HCT116 (cell line): ENCODE measurements at regions not wholly inside any gene's neighbourhood (a gene's known extent, or its start where the extent isn't known, plus 50 kb on each side); places are given as distances from the start of the nearest gene placed in this dataset.

Source experiments
- ATAC-seq: fragments of 200-7000 bp; cut with Tn5 transposase; 2 replicates; pipeline ENCODE4 v1.9.1; 2020; ENCODE audit warnings: mild to moderate bottlenecking, moderate library complexity
- BruUV-seq: library from RNA; stranded (reverse); fragments of 400-500 nt; replicated peaks from 2 replicates; lab custom pipeline; 2021; lab: Mats Ljungman, UMichigan
- CTCF ChIA-PET: fragments of 300-600 bp; sonication (Branson Sonifier 250); formaldehyde crosslinking; loops from one replicate; lab custom pipeline; 2021; ENCODE audit warnings: antibody characterized with exemption; lab: Charles Lee
- POLR2A ChIA-PET: fragments of 300-600, 350-600 bp; sonication (Branson Sonifier 250); formaldehyde crosslinking; loops from one replicate; lab custom pipeline; 2021; ENCODE audit warnings: antibody characterized with exemption; lab: Charles Lee
- RAD21 ChIA-PET, 2 experiments: fragments of 300-600 bp; sonication (Branson Sonifier 250); formaldehyde crosslinking; loops; one replicate each; lab custom pipeline; 2023; ENCODE audit warnings: low total read pairs in 2 of 2; ENCODE audit not compliant: uncharacterized antibody in 2 of 2, unreplicated experiment in 2 of 2, low non-redundant PET in 1 of 2; lab: Charles Lee
- DNase-seq: peaks from one replicate; pipeline ENCODE4 v3.0.0-alpha.2; 2010; ENCODE audit warnings: low read depth, low spot score
- H2AFZ ChIP-seq: fragments of 200-600 bp; shearing (Covaris generic), sonication (generic); 2 replicates; pipeline ENCODE4 v1.6.1; 2017; ENCODE audit warnings: low read depth, mixed run types, mixed read lengths, antibody characterized with exemption, low read length; ENCODE audit not compliant: poor library complexity, severe bottlenecking
- H3K27ac ChIP-seq: 2 replicates; pipeline ENCODE4 v1.5.1; 2012; ENCODE audit warnings: low read depth, low read length
- H3K27me3 ChIP-seq: fragments of 200-600 bp; sonication (generic); 2 replicates; pipeline ENCODE4 v1.6.1; 2016; ENCODE audit warnings: mixed run types, low read length, mixed read lengths; ENCODE audit not compliant: insufficient read depth
- H3K36me3 ChIP-seq, 2 experiments: fragments of 200-500 bp in 1 of 2; fragments of 200-600 bp in 1 of 2; sonication (Bioruptor generic) in 1 of 2; sonication (generic) in 1 of 2; 2 replicates each; pipeline versions ENCODE4 v1.5.1 to v1.6.1; 2014 to 2016; ENCODE audit warnings: low read length in 2 of 2, inconsistent platforms in 1 of 2, mixed read lengths in 1 of 2, mixed run types in 1 of 2; ENCODE audit not compliant: insufficient read depth in 2 of 2, control insufficient read depth in 1 of 2
- H3K4me1 ChIP-seq, 2 experiments: fragments of 200-600 bp in 1 of 2; sonication (generic) in 1 of 2; 2 replicates each; pipeline versions ENCODE4 v1.5.1 to v1.6.1; 2012 to 2017; ENCODE audit warnings: low read length in 2 of 2, inconsistent platforms in 1 of 2, mild to moderate bottlenecking in 1 of 2, mixed read lengths in 1 of 2, mixed run types in 1 of 2, moderate library complexity in 1 of 2; ENCODE audit not compliant: insufficient read depth in 2 of 2, control insufficient read depth in 1 of 2
- H3K4me2 ChIP-seq: fragments of 200-600 bp; sonication (generic); 2 replicates; pipeline ENCODE4 v1.6.1; 2017; ENCODE audit warnings: mixed run types, low read length, mixed read lengths
- H3K4me3 ChIP-seq, 2 experiments: fragments of 200-600 bp in 1 of 2; sonication (generic) in 1 of 2; replicated peaks in 1 of 2; 2 replicates each; pipeline ENCODE4 v1.5.1; 2011 to 2016; ENCODE audit warnings: low read length in 2 of 2, control low read depth in 1 of 2, low read depth in 1 of 2, mild to moderate bottlenecking in 1 of 2, mixed read lengths in 1 of 2, mixed run types in 1 of 2
- H3K79me2 ChIP-seq: fragments of 200-600 bp; sonication (generic); 2 replicates; pipeline ENCODE4 v1.6.1; 2017; ENCODE audit warnings: mild to moderate bottlenecking, mixed run types, low read length, moderate library complexity, mixed read lengths; ENCODE audit not compliant: insufficient read depth
- H3K9ac ChIP-seq: fragments of 200-600 bp; sonication (generic); 2 replicates; pipeline ENCODE4 v1.6.1; 2016; ENCODE audit warnings: low read length, mixed read lengths
- H3K9me2 ChIP-seq: fragments of 200-600 bp; sonication (generic), shearing (Covaris generic); 2 replicates; pipeline ENCODE4 v1.6.1; 2017; ENCODE audit warnings: mixed run types, mild to moderate bottlenecking, moderate library complexity; ENCODE audit not compliant: insufficient read depth
- H3K9me3 ChIP-seq, 2 experiments: fragments of 200-500 bp in 1 of 2; fragments of 200-600 bp in 1 of 2; sonication (Bioruptor generic) in 1 of 2; sonication (generic) in 1 of 2; 2 replicates each; pipeline ENCODE4 v1.6.1; 2014 to 2017; ENCODE audit warnings: low read length in 2 of 2, mixed read lengths in 2 of 2, inconsistent platforms in 1 of 2, low read depth in 1 of 2, mild to moderate bottlenecking in 1 of 2, mixed run types in 1 of 2, moderate library complexity in 1 of 2; ENCODE audit not compliant: control insufficient read depth in 1 of 2, insufficient read depth in 1 of 2
- H4K20me1 ChIP-seq: fragments of 200-600 bp; sonication (generic), shearing (Covaris generic); 2 replicates; pipeline ENCODE4 v1.6.1; 2017; ENCODE audit warnings: mixed run types, mild to moderate bottlenecking, moderate library complexity; ENCODE audit not compliant: insufficient read depth
- CBX3 ChIP-seq: IDR thresholded peaks from 2 replicates; pipeline ENCODE4 v1.6.1; 2012; ENCODE audit warnings: low read depth
- CEBPB ChIP-seq: IDR thresholded peaks from 2 replicates; pipeline ENCODE4 v1.6.1; 2012; ENCODE audit warnings: low read depth
- EGR1 ChIP-seq: IDR thresholded peaks from 2 replicates; pipeline ENCODE4 v1.6.1; 2012; ENCODE audit warnings: low read depth
- ELF1 ChIP-seq: IDR thresholded peaks from 2 replicates; pipeline ENCODE4 v1.6.1; 2012; ENCODE audit warnings: low read depth, borderline replicate concordance
- EZH2 ChIP-seq: fragments of 200-600 bp; sonication (generic); IDR thresholded peaks from 2 replicates; pipeline ENCODE4 v1.6.1; 2017; ENCODE audit warnings: antibody characterized with exemption, mixed run types
- EZH2phosphoT487 ChIP-seq: fragments of 200-600 bp; IDR thresholded peaks from 2 replicates; pipeline ENCODE4 v1.6.1; 2018; ENCODE audit warnings: antibody characterized with exemption, borderline replicate concordance
- POLR2A ChIP-seq: IDR thresholded peaks from 2 replicates; pipeline ENCODE4 v1.7.0; 2011; ENCODE audit warnings: borderline replicate concordance; ENCODE audit not compliant: insufficient read depth, insufficient read length; ENCODE audit errors: extremely low read depth
- POLR2AphosphoS5 ChIP-seq: IDR thresholded peaks from 2 replicates; pipeline ENCODE4 v1.6.1; 2011; ENCODE audit warnings: mild to moderate bottlenecking, low read depth, low read length, moderate library complexity
- SIN3A ChIP-seq: IDR thresholded peaks from 2 replicates; pipeline ENCODE4 v1.6.1; 2012; ENCODE audit warnings: low read depth
- SP1 ChIP-seq: IDR thresholded peaks from 2 replicates; pipeline ENCODE4 v1.6.1; 2012; ENCODE audit warnings: low read depth
- SRF ChIP-seq: IDR thresholded peaks from 2 replicates; pipeline ENCODE4 v1.6.1; 2012; ENCODE audit warnings: low read depth
- TCF7L2 ChIP-seq: IDR thresholded peaks from 2 replicates; pipeline ENCODE4 v1.7.0; 2011; ENCODE audit warnings: borderline replicate concordance, inconsistent platforms; ENCODE audit not compliant: insufficient read depth, insufficient read length; ENCODE audit errors: extremely low read depth
- YY1 ChIP-seq: IDR thresholded peaks from 2 replicates; pipeline ENCODE4 v1.6.1; 2011; ENCODE audit warnings: low read length, low read depth, moderate library complexity, mild to moderate bottlenecking; ENCODE audit not compliant: insufficient replicate concordance; ENCODE audit errors: extremely low read depth
- ZFX ChIP-seq: fragments of 450-650 bp; IDR thresholded peaks from 2 replicates; pipeline ENCODE4 v1.6.1; 2017
- ZNF274 ChIP-seq: fragments of 200-500 bp; sonication (Bioruptor generic); IDR thresholded peaks from 2 replicates; pipeline ENCODE4 v1.6.1; 2014; ENCODE audit warnings: mild to moderate bottlenecking, low read depth, low read length, inconsistent platforms
- intact Hi-C: fragments of 100-400 bp; cut with micrococcal nuclease; formaldehyde crosslinking; loops from 2 replicates; pipeline ENCODE4 v1.10.0; 2022
- TF ChIP-seq, protein P1 (sequence below): IDR thresholded peaks from 2 replicates; pipeline ENCODE4 v1.6.1; 2012
- TF ChIP-seq, protein P2 (sequence below): IDR thresholded peaks from 2 replicates; pipeline ENCODE4 v1.6.1; 2011; ENCODE audit warnings: mild to moderate bottlenecking, low read length, moderate library complexity; ENCODE audit not compliant: insufficient replicate concordance; ENCODE audit errors: extremely low read depth

DNA sequence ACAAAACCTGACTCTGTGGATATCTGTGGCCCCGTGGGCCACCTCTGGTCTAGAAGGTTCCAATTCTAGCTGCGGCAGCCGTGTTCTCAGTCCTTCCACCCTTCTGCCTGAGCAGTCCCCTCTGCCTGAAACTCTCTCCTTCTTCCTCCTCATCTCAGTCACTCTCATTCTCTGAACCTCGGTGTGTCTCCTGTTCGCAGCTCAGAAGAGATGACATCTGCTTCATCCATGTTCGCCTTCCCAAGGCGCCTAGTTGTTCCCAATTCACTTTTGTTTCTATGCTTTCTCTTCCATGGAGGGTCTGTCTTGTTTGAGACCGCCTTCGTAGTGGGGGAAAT lies 95.5 kb downstream of the CEBPB start:
- no peaks in the 10 kb centered on the region for H3K79me2 ChIP-seq
- ATAC-seq, result no peak
- RAD21 ChIA-PET, result interaction anchor here in 1 of 2 experiments (0.6 kb wide), 1 partner anchor 24 kb away, joined by 5 read pairs; no protein-coding TSS in a partner anchor
- H3K27ac ChIP-seq, result peak overlapping the region; percentile 91
- H3K36me3 ChIP-seq, result no peaks in the 10 kb centered on the region
- H3K9ac ChIP-seq, result peak overlapping the region; percentile 58
- TSS peak; percentile 93 for BruUV-seq
- intact Hi-C loops, result no loop called here
- H2AFZ ChIP-seq, result peak overlapping the region; percentile 67
- no peaks in the 10 kb centered on the region for H3K9me3 ChIP-seq
- peaks cover 49 to 68% of the 10 kb centered on the region in 2 experiments for H3K4me1 ChIP-seq
- H4K20me1 ChIP-seq, result no peaks in the 10 kb centered on the region
- peak overlapping the region; percentile 76 for H3K4me2 ChIP-seq
- no peaks in the 10 kb centered on the region for H3K9me2 ChIP-seq
- no peaks in the 10 kb centered on the region for H3K27me3 ChIP-seq
- H3K4me3 ChIP-seq, result peak overlapping the region in 1 of 2 experiments; percentile 34; a peak in 2 of 4 replicates
- CTCF ChIA-PET, result no interaction called here
- POLR2A ChIA-PET, result interaction anchor here (2.1 to 2.6 kb wide), 2 partner anchors 19 to 95 kb away, joined by 8 to 9 read pairs; partner anchors contain the start of gene CEBPB
- no peak for DNase-seq
- no peak for TF ChIP-seq EZH2phosphoT487
- no peak for TF ChIP-seq SIN3A
- TF ChIP-seq ELF1, result no peak
- TF ChIP-seq, protein P1, sequence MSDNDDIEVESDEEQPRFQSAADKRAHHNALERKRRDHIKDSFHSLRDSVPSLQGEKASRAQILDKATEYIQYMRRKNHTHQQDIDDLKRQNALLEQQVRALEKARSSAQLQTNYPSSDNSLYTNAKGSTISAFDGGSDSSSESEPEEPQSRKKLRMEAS, result no peak
- TF ChIP-seq POLR2AphosphoS5, result no peak
- no peak for TF ChIP-seq ZNF274
- TF ChIP-seq SRF, result no peak
- TF ChIP-seq CEBPB, result no peak
- no peak for TF ChIP-seq CBX3
- TF ChIP-seq POLR2A, result no peak
- no peak for TF ChIP-seq ZFX
- TF ChIP-seq EGR1, result no peak
- TF ChIP-seq TCF7L2, result no peak

DNA sequence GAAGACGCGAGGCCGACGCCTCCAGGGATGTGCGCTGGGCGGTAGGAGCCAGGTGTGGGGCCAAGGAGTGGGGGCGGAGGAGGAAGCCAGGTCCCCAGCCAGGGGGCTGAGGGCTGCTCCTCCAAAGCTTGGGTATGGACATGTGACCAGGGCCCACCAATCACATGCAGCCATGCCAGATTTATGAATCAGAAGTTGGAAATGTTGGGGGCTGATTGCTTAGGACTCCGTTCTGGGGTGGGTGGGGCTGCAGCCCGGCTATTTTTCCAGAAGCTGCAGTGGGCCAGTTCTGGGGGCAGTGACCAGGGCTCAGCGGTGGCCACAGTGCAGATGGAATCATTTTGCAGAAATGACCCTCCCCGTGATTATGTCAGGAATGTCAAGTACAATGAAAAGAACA lies 96.0 kb downstream of the CEBPB start:
- H3K79me2 ChIP-seq, result no peaks in the 10 kb centered on the region
- intact Hi-C loops, result no loop called here
- H4K20me1 ChIP-seq, result no peaks in the 10 kb centered on the region
- CTCF ChIA-PET, result no interaction called here
- no peaks in the 10 kb centered on the region for H3K27me3 ChIP-seq
- H3K9me2 ChIP-seq, result no peaks in the 10 kb centered on the region
- DNase-seq, result no peak
- peak overlapping the region in 1 of 2 experiments; percentile 34; a peak in 3 of 4 replicates for H3K4me3 ChIP-seq
- RAD21 ChIA-PET, result interaction anchor here in 1 of 2 experiments (0.6 kb wide), 1 partner anchor 25 kb away, joined by 5 read pairs; no protein-coding TSS in a partner anchor
- peak overlapping the region; percentile 58 for H3K9ac ChIP-seq
- BruUV-seq, result no TSS peak
- peaks cover 49 to 68% of the 10 kb centered on the region in 2 experiments for H3K4me1 ChIP-seq
- POLR2A ChIA-PET, result interaction anchor here (2.6 kb wide), 1 partner anchor 19 kb away, joined by 9 read pairs; no protein-coding TSS in a partner anchor
- ATAC-seq, result peak; percentile 56
- peak overlapping the region; percentile 67 for H2AFZ ChIP-seq
- H3K9me3 ChIP-seq, result no peaks in the 10 kb centered on the region
- H3K27ac ChIP-seq, result peak overlapping the region; percentile 91
- no peaks in the 10 kb centered on the region for H3K36me3 ChIP-seq
- H3K4me2 ChIP-seq, result peak overlapping the region; percentile 76
- no peak for TF ChIP-seq EZH2phosphoT487
- TF ChIP-seq YY1, result no peak
- no peak for TF ChIP-seq CBX3
- no peak for TF ChIP-seq ZFX
- TF ChIP-seq, protein P2, sequence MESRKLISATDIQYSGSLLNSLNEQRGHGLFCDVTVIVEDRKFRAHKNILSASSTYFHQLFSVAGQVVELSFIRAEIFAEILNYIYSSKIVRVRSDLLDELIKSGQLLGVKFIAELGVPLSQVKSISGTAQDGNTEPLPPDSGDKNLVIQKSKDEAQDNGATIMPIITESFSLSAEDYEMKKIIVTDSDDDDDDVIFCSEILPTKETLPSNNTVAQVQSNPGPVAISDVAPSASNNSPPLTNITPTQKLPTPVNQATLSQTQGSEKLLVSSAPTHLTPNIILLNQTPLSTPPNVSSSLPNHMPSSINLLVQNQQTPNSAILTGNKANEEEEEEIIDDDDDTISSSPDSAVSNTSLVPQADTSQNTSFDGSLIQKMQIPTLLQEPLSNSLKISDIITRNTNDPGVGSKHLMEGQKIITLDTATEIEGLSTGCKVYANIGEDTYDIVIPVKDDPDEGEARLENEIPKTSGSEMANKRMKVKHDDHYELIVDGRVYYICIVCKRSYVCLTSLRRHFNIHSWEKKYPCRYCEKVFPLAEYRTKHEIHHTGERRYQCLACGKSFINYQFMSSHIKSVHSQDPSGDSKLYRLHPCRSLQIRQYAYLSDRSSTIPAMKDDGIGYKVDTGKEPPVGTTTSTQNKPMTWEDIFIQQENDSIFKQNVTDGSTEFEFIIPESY, result no peak
- no peak for TF ChIP-seq SP1
- no peak for TF ChIP-seq EZH2
- no peak for TF ChIP-seq ZNF274
